OCI-LY3 (cell line): ENCODE measurements at regions not wholly inside any gene's neighbourhood (a gene's known extent, or its start where the extent isn't known, plus 50 kb on each side); places are given as distances from the start of the nearest gene placed in this dataset.

ENCODE experiments used
- EZH2phosphoT487 ChIP-seq: fragments of 200-600 bp; shearing (Covaris generic); IDR thresholded peaks from 2 replicates; pipeline ENCODE4 v1.6.1; 2018; ENCODE audit warnings: antibody characterized with exemption, mixed run types, low read depth
- TF ChIP-seq, protein P1 (sequence below): fragments of 200-600, 300-600 bp; sonication (generic); IDR thresholded peaks from 2 replicates; pipeline ENCODE4 v1.5.1; 2014; ENCODE audit warnings: antibody characterized with exemption, low read length, low read depth

DNA sequence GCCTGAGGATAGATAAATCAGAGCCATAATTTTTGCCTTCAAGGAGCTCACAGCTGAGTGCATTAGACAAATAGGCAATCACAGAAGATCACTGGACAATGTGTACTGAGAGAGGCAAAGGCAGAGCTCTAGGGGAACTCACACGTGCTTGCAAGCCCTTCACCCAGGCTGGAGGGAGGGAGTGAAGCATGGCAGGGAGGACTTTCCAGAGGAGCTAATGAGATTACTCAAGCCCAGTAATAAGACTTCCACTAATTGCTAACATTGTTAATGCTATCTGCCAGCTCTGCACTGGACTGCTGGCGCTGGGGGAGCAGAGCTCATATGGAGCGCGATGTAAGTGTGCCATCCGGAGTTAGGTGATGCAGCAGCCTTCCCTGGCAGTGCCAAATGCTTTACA lies 408.4 kb downstream of the NTRK2 start:
- TF ChIP-seq, protein P1, sequence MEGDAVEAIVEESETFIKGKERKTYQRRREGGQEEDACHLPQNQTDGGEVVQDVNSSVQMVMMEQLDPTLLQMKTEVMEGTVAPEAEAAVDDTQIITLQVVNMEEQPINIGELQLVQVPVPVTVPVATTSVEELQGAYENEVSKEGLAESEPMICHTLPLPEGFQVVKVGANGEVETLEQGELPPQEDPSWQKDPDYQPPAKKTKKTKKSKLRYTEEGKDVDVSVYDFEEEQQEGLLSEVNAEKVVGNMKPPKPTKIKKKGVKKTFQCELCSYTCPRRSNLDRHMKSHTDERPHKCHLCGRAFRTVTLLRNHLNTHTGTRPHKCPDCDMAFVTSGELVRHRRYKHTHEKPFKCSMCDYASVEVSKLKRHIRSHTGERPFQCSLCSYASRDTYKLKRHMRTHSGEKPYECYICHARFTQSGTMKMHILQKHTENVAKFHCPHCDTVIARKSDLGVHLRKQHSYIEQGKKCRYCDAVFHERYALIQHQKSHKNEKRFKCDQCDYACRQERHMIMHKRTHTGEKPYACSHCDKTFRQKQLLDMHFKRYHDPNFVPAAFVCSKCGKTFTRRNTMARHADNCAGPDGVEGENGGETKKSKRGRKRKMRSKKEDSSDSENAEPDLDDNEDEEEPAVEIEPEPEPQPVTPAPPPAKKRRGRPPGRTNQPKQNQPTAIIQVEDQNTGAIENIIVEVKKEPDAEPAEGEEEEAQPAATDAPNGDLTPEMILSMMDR: no peak
- no peak for TF ChIP-seq EZH2phosphoT487
